Stimulated activated CD8-positive, alpha-beta memory T cell treated with anti-CD3 and anti-CD28 coated beads, Interleukin-7, amount 100 ng/mL, for 24 hours (primary cell): ENCODE measurements at regions not wholly inside any gene's neighbourhood (a gene's known extent, or its start where the extent isn't known, plus 50 kb on each side); places are given as distances from the start of the nearest gene placed in this dataset.
"Not testable (repeated sequence)": the region's sequence is repeated elsewhere in the genome, so short reads cannot be mapped to it uniquely, and the experiment has no call there.

ENCODE experiments used
- DNase-seq: peaks from one replicate; pipeline ENCODE4 v3.0.0-alpha.2; 2020; ENCODE audit warnings: low read depth

- DNase-seq = no peak
These were observed 95.3 kb upstream of the SNX9 start for GRCh38 chr6:157727629-157728182.

DNA sequence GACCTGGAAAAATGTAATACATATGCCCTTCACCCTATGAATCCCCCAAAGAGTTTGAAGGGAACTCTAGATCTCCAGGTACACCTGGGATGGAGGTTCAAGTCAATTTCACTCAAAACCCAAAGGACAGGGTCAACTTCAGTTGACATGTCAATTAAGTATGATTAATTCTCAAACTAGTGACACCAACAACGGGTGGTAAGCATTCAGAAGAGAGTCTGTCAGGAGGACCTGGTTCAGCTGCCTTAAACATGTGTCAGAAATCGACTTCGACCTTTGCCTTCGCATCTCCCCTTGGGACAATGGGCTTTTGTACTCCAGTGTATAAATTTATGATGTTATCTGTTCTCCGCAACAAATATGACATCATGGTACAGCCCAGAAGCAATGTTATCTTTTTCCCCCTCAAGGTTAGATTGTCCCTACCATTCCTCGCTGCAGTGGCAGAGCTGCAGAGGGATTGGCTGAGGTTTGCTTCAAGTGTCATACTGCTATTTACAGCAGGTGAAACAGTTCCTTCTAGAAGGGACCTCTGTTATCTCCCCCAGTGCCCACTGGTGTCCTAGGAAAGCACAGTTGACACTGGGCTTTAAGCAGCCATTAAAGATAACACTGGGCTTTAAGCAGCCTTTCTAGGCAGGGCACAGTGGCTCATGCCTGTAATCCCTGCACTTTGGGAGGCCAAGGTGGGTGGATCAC is 94.7 kb upstream of the SNX9 start:
- DNase-seq = no peak

DNA sequence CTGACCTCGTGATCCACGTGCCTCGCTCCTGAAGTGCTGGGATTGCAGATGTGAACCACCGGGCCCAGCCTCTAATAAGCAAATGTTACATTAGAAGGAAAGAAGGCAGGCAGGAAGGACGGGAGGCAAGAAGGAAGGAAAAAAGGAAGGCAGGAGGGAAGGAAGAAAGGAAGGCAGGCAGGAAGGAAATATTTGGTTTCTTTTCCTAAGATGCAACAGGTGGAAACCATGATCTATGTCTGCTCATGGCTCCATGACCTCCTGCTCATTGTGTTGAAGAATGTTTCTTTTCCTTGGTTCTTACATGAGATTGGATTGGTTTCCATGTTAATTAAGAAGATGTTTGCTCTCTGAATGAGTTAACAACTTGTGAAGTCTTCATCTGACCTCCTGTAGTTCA is 91.8 kb upstream of the SNX9 start:
- no peak for DNase-seq

DNA sequence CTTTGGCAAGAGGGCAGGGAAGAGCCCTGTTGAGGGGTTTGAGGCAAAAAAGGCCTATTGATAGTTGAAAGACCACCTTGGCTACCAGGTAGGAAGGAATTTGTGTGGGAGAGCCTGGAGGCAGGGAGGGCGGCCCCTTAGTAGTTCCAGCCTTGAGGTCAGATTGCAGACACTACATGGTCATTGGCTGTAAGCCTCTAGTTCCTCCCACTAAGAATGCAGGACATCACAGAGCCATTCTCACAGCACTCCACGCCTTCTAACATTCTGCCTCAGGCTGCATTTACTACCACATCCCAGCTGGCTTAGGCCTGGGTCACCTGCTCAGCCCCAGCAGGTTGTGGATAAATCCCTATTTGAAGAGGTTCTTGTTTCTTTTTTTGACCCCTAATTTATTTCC is 91.0 kb upstream of the SNX9 start:
- DNase-seq = no peak

- DNase-seq = no peak
These were observed 90.5 kb upstream of the SNX9 start for GRCh38 chr6:157732416-157733161.

DNA sequence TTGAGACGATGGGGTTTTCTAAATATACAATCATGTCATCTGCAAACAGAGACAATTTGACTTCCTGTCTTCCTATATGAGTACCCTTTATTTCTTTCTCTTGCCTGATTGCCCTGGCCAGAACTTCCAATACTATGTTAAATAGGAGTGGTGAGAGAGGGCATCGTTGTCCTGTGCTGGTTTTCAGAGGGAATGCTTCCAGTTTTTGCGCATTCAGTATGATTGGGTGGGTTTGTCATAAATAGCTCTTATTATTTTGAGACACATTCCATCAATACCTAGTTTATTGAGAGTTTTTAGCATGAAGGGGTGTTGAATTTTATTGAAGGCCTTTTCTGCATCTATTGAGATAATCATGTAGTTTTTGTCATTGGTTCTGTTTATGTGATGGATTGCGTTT is 86.5 kb upstream of the SNX9 start:
- DNase-seq = not testable (repeated sequence)

GRCh38 chr6:157741321-157741947 is 81.6 kb upstream of the SNX9 start:
- no peak for DNase-seq

- DNase-seq = no peak
These were observed 81.0 kb upstream of the SNX9 start for GRCh38 chr6:157741948-157742556.

DNA sequence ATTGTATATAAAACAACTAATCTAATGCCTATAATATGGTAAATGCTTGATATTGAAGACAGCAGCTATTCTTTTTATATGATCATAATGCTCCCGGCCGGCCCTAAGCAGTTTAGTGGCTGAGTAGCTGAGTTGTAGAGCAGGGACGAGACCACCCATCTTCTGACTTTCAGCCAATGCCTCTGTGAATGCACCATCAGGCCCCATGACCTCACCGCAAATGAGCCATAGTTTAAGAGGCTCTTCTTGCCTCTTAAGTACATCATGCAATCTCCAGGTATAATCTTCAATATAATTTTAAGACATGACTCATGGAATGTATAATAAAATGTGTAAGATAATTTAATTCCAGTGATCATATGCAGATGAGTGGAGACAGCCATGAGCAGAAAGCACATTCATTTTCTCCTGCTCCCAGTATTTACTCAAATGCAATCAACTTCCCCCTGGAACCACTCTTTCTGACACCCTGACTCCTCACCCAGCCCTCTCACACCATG is 78.9 kb upstream of the SNX9 start:
- DNase-seq = no peak

DNA sequence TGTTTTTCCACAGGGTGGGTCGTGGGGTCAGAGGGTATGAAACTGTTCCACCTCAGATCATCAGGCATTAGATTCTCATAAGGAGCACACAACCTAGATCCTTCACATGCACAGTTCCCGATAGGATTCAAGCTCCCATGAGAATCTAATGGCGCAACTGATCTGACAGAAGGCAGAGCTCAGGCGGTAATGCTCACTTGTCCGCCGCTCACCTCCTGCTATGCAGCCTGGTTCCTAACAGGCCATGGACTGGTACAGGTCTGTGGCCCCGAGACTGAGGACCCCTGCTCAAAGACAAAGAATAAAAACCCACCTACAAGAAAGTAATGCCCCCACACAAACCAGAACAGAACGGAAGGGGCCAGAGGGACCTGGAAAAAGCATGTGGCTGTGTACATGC is 76.1 kb upstream of the SNX9 start:
- DNase-seq = no peak

DNA sequence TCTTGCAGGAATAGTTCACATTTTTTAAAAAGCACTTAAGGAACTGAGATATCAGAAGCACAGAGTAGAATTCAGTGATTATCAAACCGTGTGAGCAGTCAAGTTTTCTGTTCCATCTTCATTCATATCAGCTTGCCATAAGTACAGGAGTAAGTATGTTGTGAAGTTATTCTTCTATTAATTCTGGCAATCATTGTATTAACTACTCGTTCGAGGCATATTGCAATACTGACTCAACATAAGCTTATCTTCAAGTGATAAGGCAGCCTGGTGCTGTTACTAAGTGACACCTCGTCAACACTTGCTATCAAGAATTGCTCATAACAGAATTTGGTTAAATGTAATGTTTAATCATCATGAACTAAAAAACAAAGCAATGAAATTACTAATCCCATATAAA is 75.7 kb upstream of the SNX9 start:
- DNase-seq = no peak

GRCh38 chr6:157748839-157749571 is 74.0 kb upstream of the SNX9 start:
- DNase-seq = no peak

- DNase-seq = not testable (repeated sequence)
These were observed 72.1 kb upstream of the SNX9 start for GRCh38 chr6:157750973-157751372.

DNA sequence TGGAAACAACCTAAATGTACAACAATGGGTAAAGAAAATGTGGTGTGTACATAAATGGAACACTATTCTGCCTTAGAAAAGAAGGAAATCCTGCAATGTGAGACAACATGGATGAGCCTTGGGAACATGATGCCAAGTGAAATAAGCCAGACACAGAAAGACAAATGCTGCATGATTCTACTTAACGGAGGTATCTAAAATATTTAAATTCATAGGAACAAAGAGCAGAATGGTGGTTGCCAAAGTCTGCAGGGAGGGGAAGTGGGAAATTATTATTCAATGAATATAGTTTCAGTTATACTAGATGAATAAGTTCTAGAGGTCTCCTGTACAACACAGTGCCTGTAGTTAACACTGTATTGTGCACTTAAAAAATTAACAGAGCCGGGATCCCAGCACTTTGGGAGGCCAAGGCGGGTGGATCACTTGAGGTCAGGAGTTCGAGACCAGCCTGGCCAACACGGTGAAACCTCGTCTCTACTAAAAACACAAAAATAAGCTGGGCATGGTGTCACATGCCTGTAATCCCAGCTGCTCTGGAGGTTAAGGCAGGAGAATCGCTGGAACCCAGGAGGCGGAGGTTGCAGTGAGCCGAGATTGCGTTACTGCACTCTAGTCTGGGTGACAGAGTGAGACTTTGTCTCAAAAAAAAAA is 71.4 kb upstream of the SNX9 start:
- no peak for DNase-seq

DNA sequence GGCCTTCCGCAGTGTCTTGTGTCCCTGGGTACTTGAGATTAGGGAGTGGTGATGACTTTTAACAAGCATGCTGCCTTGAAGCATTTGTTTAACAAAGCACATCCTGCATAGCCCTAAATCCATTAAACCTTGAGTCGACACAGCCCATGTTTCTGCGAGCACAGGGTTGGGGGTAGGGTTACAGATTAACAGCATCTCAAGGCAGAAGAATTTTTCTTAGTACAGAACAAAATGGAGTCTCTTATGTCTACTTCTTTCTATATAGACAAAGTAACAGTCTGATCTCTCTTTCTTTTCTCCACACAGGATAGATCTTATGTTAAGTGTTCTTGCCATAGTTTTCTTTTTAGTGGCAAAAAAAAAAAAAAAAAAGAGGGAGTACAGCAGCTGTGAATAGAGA is 70.2 kb upstream of the SNX9 start:
- DNase-seq = not testable (repeated sequence)

GRCh38 chr6:157753291-157753690 is 69.8 kb upstream of the SNX9 start:
- no peak for DNase-seq

GRCh38 chr6:157753801-157754200 is 69.2 kb upstream of the SNX9 start:
- DNase-seq = not testable (repeated sequence)

- no peak for DNase-seq
These were observed 68.7 kb upstream of the SNX9 start for GRCh38 chr6:157754351-157754750.

DNA sequence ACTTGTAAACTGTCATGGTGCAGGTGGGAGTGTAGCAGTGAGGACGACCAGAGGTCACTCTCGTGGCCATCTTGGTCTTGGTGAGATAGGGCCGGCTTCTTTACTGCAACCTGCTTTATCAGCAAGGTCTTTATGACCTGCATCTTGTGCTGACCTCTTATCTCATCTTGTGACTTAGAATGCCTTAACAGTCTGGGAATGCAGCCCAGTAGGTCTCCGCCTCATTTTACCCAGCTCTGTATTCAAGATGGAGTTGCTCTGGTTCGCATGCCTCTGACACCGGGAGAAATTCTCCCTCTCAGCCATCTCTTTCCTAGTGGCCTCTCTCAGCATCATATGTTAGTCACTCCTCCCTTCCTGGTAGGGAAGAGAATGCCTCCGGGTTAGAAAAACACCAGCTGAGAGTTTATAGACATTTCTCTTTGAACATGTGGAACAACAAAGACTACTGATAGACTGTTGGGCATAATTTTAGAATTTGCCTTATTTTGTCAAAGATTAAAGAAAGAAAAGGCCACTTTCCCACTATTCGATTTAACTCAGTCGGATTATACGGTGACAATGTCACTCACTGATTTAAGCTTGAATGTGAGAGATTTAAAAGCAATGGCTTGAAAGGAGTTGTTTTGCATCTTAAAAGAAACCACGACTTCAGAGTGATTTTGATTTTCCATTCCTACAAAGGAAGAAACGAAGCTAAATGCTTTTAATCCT is 67.9 kb upstream of the SNX9 start:
- DNase-seq = no peak

- DNase-seq = no peak
These were observed 67.2 kb upstream of the SNX9 start for GRCh38 chr6:157755746-157756411.
